Smooth muscle cell (in vitro differentiated cells): ENCODE measurements at regions not wholly inside any gene's neighbourhood (a gene's known extent, or its start where the extent isn't known, plus 50 kb on each side); places are given as distances from the start of the nearest gene placed in this dataset.

ENCODE experiments used
- DNase-seq: peaks from one replicate; lab custom pipeline; 2025; ENCODE audit not compliant: unreplicated experiment; lab: John Stamatoyannopoulos, UW
- H2AFZ ChIP-seq: fragments of 200-600 bp; sonication (generic); 2 replicates; pipeline ENCODE4 v1.6.0; 2016; ENCODE audit warnings: antibody characterized with exemption, low read depth, mild to moderate bottlenecking
- H3F3A ChIP-seq: fragments of 200-600 bp; sonication (generic); 2 replicates; pipeline ENCODE4 v1.6.0; 2017; ENCODE audit warnings: antibody characterized with exemption, low read depth
- H3K27ac ChIP-seq: fragments of 200-600 bp; sonication (generic); 2 replicates; pipeline ENCODE4 v1.5.1; 2016; ENCODE audit warnings: low read depth, mild to moderate bottlenecking
- H3K27me3 ChIP-seq: fragments of 200-600 bp; sonication (generic); 2 replicates; pipeline ENCODE4 v1.6.1; 2016; ENCODE audit warnings: low read depth, mild to moderate bottlenecking
- H3K36me3 ChIP-seq: fragments of 200-600 bp; sonication (generic); 2 replicates; pipeline ENCODE4 v1.5.1; 2016; ENCODE audit warnings: low read depth
- H3K4me1 ChIP-seq: fragments of 200-600 bp; sonication (generic); 2 replicates; pipeline ENCODE4 v1.5.1; 2016; ENCODE audit warnings: low read depth
- H3K4me2 ChIP-seq: fragments of 200-600 bp; sonication (generic); 2 replicates; pipeline ENCODE4 v1.6.0; 2016; ENCODE audit warnings: mild to moderate bottlenecking
- H3K4me3 ChIP-seq: fragments of 200-600 bp; sonication (generic); 2 replicates; pipeline ENCODE4 v1.5.1; 2016; ENCODE audit warnings: mild to moderate bottlenecking
- H3K79me2 ChIP-seq: fragments of 200-600 bp; sonication (generic); 2 replicates; pipeline ENCODE4 v1.6.0; 2016; ENCODE audit warnings: low read depth, mild to moderate bottlenecking
- H3K9ac ChIP-seq: fragments of 200-600 bp; sonication (generic); 2 replicates; pipeline ENCODE4 v1.6.0; 2016; ENCODE audit warnings: low read depth
- H3K9me3 ChIP-seq: fragments of 200-600 bp; sonication (generic); replicated peaks from 2 replicates; pipeline ENCODE4 v1.5.1; 2016; ENCODE audit warnings: low read depth
- H4K20me1 ChIP-seq: fragments of 200-600 bp; sonication (generic); 2 replicates; pipeline ENCODE4 v1.6.0; 2016; ENCODE audit warnings: low read depth
- CTCF ChIP-seq: fragments of 200-600 bp; sonication (generic); IDR thresholded peaks from 2 replicates; pipeline ENCODE4 v1.5.1; 2017; ENCODE audit warnings: borderline replicate concordance, mild to moderate bottlenecking, antibody characterized with exemption; ENCODE audit not compliant: insufficient read depth, poor library complexity, severe bottlenecking
- WGBS: methylation state at CpG from one replicate; pipeline ENCODE4 v1.1.7; 2016; ENCODE audit warnings: low lambda C conversion rate; 5-methylcytosine and 5-hydroxymethylcytosine counted together

GRCh38 chr10:130573446-130573845, 437.3 kb downstream of the GLRX3 start:
- Histone ChIP-seq H2AFZ (no peak overlapping the region), H4K20me1 (no peaks in the 10 kb centered on the region), H3K4me3 (no peak overlapping the region), H3K9ac (no peak overlapping the region), H3K4me1 (no peaks in the 10 kb centered on the region), H3F3A (no peaks in the 10 kb centered on the region), H3K36me3 (no peaks in the 10 kb centered on the region), H3K4me2 (no peak overlapping the region), H3K27me3 (no peaks in the 10 kb centered on the region), H3K27ac (no peak overlapping the region), H3K9me3 (no peaks in the 10 kb centered on the region), H3K79me2 (no peaks in the 10 kb centered on the region)
- 86% methylated on average over 6 of the region's 6 CpGs for WGBS
- TF ChIP-seq CTCF, result no peak
- no peak for DNase-seq

GRCh38 chr10:130575756-130576285, 439.6 kb downstream of the GLRX3 start:
- Histone ChIP-seq H3K79me2 (no peaks in the 10 kb centered on the region), H3K9me3 (no peaks in the 10 kb centered on the region), H2AFZ (no peak overlapping the region), H3K9ac (no peak overlapping the region), H4K20me1 (no peaks in the 10 kb centered on the region), H3K27ac (no peak overlapping the region), H3F3A (no peaks in the 10 kb centered on the region), H3K36me3 (no peaks in the 10 kb centered on the region), H3K27me3 (no peaks in the 10 kb centered on the region), H3K4me1 (no peaks in the 10 kb centered on the region), H3K4me2 (no peak overlapping the region), H3K4me3 (no peak overlapping the region)
- 93% methylated on average over 7 of the region's 7 CpGs for WGBS
- DNase-seq, result no peak
- TF ChIP-seq CTCF, result no peak

GRCh38 chr10:130576427-130576826, 440.2 kb downstream of the GLRX3 start:
- Histone ChIP-seq H3K79me2 (no peaks in the 10 kb centered on the region), H3F3A (no peaks in the 10 kb centered on the region), H3K27me3 (no peaks in the 10 kb centered on the region), H3K4me3 (no peak overlapping the region), H3K9ac (no peak overlapping the region), H3K36me3 (no peaks in the 10 kb centered on the region), H3K4me2 (no peak overlapping the region), H3K9me3 (no peaks in the 10 kb centered on the region), H3K4me1 (no peaks in the 10 kb centered on the region), H3K27ac (no peak overlapping the region), H2AFZ (no peak overlapping the region), H4K20me1 (no peaks in the 10 kb centered on the region)
- no peak for DNase-seq
- WGBS, result 87% methylated on average over 8 of the region's 8 CpGs
- TF ChIP-seq CTCF, result no peak

DNA sequence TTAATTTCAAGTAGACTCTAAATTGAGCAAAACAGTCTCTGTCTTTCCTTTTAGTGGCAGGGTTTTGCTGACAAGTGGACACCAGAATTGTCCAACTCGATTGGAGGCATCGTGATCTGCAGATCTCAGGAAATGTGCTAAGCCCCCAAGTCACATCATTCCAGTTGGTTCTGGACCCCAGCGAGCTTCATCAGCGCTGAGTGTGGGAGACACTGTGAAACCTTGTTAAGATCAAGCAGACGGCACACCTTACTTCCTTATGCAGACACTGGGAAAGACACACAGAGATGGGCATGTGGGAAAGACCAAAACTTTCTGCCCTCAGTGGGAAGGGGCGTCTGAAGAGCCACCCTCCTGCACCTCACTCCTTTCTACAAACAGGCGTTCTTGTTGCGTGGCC, 440.8 kb downstream of the GLRX3 start:
- Histone ChIP-seq H4K20me1 (no peaks in the 10 kb centered on the region), H3K79me2 (no peaks in the 10 kb centered on the region), H3K9me3 (no peaks in the 10 kb centered on the region), H3F3A (no peaks in the 10 kb centered on the region), H3K9ac (no peak overlapping the region), H3K4me2 (no peak overlapping the region), H3K4me1 (no peaks in the 10 kb centered on the region), H3K4me3 (no peak overlapping the region), H3K27me3 (no peaks in the 10 kb centered on the region), H2AFZ (no peak overlapping the region), H3K36me3 (no peaks in the 10 kb centered on the region), H3K27ac (no peak overlapping the region)
- WGBS, result 91% methylated on average over 8 of the region's 8 CpGs
- no peak for DNase-seq
- TF ChIP-seq CTCF, result no peak
